GM23248 (cell line): ENCODE measurements at regions not wholly inside any gene's neighbourhood (a gene's known extent, or its start where the extent isn't known, plus 50 kb on each side); places are given as distances from the start of the nearest gene placed in this dataset.

Source experiments
- EZH2 ChIP-seq: fragments of 200-600 bp; sonication (generic); IDR thresholded peaks from 2 replicates; pipeline ENCODE4 v1.6.1; 2018; ENCODE audit warnings: antibody characterized with exemption, mild to moderate bottlenecking; ENCODE audit not compliant: insufficient read depth, poor library complexity, severe bottlenecking
- EZH2phosphoT487 ChIP-seq: fragments of 200-600 bp; sonication (generic); IDR thresholded peaks from 2 replicates; pipeline ENCODE4 v1.6.1; 2018; ENCODE audit warnings: antibody characterized with exemption, moderate library complexity, mild to moderate bottlenecking, low read depth; ENCODE audit not compliant: insufficient read depth

DNA sequence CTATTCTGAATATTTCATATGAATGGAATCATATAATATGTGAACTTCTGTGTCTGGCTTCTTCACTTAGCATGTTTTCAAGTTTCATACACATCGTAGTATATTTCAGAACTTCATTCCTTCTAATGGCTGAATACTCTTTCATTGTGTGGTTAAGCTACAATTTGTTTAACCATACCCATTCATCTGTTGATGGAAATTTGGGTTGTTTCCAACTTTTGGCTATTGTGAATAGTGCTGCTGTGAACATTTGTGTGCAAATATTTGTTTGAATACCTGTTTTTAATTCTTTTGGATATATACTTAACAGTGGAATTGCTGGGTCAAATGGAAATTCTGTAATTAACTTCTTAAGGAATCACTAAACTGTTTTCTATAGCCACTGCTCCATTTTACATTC is 86.0 kb upstream of the MDFIC start:
- TF ChIP-seq EZH2, result no peak
- no peak for TF ChIP-seq EZH2phosphoT487
